NCI-H2227 (cell line): ENCODE measurements at regions not wholly inside any gene's neighbourhood (a gene's known extent, or its start where the extent isn't known, plus 50 kb on each side); places are given as distances from the start of the nearest gene placed in this dataset.

ENCODE experiments used
- DNase-seq: peaks from one replicate; lab custom pipeline; 2025; ENCODE audit not compliant: unreplicated experiment; lab: John Stamatoyannopoulos, UW

DNA sequence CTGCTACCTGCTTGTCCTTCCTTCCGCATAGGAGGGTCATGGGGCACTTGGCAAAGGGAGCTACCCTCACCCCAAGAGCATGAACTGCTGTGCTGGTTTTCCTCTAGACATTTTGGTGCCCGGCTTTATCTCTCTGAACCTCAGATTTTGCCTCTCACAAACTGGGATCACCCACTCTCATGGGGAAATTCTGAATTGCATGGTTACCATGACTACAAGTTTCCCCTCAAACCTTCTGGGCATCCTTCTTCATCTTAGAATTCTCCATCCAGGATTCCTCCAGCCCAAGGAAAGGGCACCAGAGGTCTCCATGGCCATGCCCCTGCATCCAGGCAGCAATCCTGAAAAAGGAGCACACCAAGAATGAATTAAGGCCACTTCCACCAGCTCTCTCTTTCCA, 180.1 kb upstream of the NECTIN1 start:
- no peak for DNase-seq

DNA sequence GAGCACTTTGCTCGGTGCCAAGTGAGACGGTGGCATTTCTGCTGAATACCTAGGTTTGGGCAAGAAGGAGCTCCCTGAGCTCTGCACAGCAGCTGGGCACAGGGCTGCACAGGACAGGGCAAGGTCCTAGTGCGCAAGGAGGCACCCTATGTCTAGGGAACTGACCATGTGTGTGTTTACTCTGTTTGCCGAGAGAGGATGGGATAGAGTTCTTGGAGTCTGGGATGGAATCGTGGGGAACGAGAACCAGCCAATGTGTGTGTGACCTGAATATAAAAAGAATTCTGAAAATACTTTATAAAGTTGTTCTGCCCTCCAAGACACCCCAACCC, 179.5 kb upstream of the NECTIN1 start:
- no peak for DNase-seq

- peak; percentile 43 for DNase-seq
These were observed 179.0 kb upstream of the NECTIN1 start for GRCh38 chr11:119907878-119908572.

DNA sequence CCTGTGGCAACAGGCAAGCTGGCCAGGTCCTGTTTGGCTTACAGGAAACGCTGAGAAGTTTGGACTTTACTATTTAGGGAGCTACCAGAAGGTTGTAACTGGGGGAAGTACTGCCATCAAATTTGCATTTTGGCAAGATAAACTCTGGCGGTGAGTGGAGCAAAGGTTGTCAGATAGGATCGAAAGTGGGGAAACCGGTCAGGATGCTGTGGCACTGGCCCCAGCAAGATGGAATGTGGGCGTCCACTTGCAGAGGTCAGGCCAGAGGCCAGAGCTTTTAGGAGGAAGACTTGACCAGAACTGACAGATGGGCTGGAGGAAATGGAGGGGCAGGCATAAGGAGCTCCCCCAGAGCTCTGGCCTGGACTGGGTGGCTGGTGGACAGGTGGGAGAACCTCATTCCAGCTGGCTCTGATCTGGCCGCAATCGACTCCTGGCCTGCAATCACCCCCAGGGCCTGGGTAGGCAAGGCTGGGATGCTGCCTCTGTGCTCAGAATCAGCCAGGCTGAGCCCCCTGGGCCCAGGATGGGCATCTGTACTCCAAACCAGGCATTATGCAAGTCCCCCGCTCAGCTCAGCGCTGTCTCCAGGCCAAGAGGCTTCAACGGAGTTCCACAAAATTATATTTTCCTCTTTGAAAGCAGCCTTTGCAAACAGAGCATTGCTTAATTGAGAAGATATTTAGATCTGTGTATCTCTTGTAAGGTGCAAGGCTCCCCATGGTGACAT, 178.3 kb upstream of the NECTIN1 start:
- no peak for DNase-seq

GRCh38 chr11:119906376-119906775, 177.4 kb upstream of the NECTIN1 start:
- no peak for DNase-seq

DNA sequence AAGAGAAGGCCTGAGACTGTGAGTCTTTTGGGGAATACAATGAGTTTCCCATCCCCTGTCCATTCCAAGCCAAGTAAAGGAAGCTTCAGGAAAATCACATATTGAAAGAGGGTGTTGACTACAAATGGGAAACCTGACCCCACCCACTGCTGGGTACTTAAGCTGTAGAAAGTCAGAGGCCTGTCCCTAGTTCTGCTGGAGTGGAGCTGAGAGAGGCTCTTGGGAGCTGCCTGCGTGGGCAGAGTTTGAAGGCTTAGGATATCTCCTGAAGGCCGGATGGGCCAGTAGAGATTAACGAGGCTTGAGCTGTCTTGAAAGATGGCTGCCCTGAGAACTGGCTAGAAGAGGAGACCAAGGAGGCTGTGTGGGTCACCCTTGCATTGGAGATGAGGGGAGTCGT, 176.2 kb upstream of the NECTIN1 start:
- DNase-seq: no peak

GRCh38 chr11:119904531-119905035, 175.6 kb upstream of the NECTIN1 start:
- DNase-seq: no peak

GRCh38 chr11:119903821-119904220, 174.8 kb upstream of the NECTIN1 start:
- no peak for DNase-seq

- no peak for DNase-seq
These were observed 174.4 kb upstream of the NECTIN1 start for GRCh38 chr11:119903389-119903788.

DNA sequence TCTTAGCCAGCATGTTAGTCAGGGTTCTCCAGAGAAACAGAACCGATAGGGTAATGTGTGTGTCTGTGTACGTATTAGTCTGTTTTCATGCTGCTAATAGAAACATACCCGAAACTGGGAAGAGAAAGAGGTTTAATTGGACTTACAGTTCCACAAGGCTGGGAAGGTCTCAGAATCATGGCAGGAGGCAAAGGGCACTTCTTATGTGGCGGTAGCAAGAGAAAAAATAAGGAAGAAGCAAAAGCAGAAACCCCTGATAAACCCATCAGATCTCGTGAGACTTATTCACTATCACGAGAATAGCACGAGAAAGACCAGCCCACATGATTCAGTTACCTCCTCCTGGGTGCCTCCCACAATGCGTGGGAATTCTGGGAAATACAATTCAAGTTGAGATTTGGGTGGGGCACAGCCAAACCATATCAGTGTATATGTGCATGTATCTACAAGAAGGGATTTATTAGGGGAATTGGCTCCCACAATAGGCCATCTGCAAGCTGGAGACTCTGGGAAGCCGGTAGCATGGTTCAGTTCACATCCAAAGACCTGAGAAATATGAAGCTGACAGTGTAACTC, 173.7 kb upstream of the NECTIN1 start:
- DNase-seq: no peak

DNA sequence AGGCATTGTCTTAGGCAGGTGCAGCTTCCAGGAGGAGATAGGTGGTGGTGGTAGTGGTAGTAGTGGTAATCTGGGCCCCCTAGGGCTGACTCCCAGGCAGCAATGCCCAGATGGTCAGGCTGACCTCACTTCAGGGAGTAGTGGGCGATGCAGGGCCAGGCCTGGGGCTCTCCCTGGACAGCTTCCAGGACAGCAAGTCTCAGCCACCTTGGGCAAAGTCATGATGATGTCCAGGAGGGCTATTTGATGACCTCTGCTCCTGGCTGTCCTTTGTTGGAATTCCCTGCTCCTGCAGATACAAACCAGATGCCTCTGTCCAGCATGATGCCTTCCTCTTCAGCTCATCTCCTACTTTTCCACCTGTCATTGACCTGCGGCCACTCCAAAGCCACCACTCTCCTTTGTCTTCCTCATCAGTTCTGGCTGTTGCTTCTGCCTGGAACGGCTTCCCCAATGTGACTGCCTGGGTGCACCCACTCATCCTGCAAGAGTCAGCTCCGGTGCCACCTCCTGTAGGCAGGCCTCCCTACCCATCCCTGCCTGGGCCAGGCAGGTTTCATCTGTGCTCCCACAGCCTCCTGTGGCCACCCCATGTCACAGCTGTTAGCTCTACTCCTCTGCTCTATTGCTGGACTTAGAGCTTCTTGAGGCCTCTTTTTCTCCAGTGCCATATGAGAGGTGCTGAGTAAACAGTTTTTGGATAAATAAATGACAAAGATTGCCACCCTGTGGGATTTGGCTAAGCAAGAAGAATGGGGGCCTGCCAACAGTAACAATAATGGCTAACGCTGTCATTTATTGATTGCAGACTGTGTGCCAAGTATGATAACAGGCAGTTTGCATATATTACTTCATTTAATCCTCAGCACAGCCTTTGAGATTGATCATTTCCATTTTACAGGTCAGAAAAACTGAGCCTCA, 172.9 kb upstream of the NECTIN1 start:
- DNase-seq: no peak

GRCh38 chr11:119899997-119900396, 171.0 kb upstream of the NECTIN1 start:
- DNase-seq: no peak

- DNase-seq: no peak
These were observed 168.6 kb upstream of the NECTIN1 start for GRCh38 chr11:119897576-119897975.

DNA sequence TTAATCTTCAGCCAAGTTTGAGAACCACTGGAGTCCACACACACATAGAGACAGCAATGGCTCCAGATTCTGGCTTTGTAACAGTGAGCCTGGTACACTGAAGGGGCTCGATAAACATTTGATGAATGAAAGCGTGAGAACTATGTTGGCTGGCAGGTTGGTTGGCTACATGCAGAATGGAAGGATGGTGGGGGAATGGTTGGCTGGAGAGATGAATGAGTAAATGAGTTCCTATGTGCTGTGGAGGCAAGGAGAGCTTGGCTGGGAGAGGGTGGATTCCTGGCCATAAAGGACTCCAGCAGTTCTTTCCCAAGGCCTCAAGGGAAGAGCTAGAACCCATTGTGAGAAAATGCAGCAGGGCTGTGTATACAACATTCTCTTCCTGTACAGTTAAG, 168.0 kb upstream of the NECTIN1 start:
- DNase-seq: no peak

DNA sequence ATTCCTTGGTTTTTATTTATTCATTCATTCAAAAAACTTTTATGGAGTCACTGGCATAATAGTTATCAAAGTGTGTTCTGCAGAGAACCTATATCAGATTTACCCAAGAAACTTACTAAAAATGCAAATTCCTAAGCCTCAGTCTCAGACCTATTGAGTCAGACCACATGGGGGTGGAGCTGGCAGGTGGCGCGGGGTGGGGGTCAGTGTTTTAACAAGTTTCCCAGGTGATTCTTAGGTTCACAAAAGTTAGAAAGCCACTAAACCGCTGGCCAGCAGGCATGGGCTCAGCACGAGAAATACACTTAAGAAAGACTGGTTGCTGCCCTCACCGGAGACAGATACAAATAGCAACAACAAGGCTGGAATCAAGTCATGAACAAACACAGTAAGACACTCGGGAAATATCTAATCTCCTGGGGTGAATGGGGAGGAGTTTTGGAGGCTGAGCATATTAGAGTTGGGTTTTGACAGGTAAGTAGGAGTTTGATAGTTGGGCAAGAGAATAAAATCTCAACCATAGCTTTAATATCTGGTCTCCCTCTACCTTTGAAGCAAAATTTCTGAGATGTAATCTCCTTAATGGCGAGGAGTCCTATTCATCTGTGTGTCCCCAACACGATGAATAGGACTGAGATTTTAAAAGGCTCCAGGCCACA, 167.5 kb upstream of the NECTIN1 start:
- no peak for DNase-seq

DNA sequence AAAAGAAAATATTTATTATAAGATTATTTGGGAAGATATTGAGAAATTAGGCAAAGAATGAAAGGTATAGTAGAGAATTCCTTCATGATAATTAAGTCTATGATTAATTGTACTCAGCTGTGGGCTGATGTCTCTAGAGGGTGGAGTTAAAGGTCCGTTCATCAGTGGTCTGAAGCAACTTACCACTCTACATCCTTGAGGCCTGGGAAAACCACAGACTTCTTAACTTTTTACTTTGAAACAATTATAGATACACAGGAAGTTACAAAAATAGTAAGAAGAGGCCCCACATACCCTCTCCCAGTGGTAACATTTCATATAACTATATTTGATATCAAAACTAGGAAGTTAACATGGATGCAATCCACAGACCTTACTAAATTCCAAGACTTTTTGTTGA, 167.0 kb upstream of the NECTIN1 start:
- no peak for DNase-seq

DNA sequence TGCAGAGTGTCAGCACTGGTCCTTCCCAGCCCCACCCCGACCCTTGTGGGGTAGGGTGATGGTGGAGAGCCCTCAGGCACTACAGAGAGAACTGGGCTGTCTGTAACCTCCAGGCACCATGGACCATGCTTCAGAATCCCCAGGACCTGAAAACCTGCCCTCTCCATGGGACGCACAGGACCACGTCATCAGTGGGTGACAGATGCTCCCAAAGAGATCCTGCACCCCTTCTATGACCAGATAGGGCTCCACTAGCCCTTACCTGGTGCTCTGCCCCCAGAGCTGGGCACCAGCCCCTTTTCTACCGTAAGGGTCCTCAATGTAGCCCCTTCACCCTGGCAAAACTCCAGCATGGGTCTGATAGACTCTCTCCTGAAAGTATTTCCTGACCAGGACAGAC, 165.9 kb upstream of the NECTIN1 start:
- DNase-seq: no peak

GRCh38 chr11:119892311-119892808, 163.4 kb upstream of the NECTIN1 start:
- DNase-seq: peak; percentile 47

- DNase-seq: no peak
These were observed 162.2 kb upstream of the NECTIN1 start for GRCh38 chr11:119891055-119891768.

DNA sequence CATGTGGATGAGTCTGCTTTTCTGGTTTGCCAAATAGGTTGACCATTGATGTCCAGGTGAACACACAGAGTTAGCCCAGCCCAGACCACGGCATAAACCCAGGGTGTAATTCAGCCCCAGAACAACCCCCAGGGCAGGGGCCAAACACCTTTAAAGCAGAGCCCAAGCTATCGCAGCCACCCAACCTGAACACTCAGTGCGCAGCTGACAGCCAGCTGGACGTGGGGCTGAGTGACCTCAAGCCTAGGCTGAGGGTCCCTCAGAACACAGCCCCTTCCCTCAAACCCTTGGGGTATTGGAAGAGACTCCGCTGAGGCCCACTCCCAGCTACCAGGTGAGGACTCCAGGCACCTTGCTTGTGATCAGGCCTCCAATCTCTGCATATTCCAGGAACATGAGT, 161.5 kb upstream of the NECTIN1 start:
- DNase-seq: no peak
